ENCODE measurements at regions not wholly inside any gene's neighbourhood (a gene's known extent, or its start where the extent isn't known, plus 50 kb on each side); places are given as distances from the start of the nearest gene placed in this dataset.

- Histone ChIP-seq H3K79me2 (replicated peaks; ENCODE audit: insufficient read depth, low read length) (no peaks in the 10 kb centered on the region), H3K9me2 (ENCODE audit: insufficient read depth, low read length) (no peaks in the 10 kb centered on the region), H2AFZ (ENCODE audit: low read depth, low read length) (no peak overlapping the region), H3F3A (ENCODE audit: insufficient read depth, low read length, poor library complexity, severe bottlenecking) (no peaks in the 10 kb centered on the region), H3K9me3 (ENCODE audit: low read length) (no peaks in the 10 kb centered on the region), H3K4me2 (ENCODE audit: low read length) (no peak overlapping the region), H3K4me3 (ENCODE audit: low read length) (no peak overlapping the region), H3K36me3 (ENCODE audit: insufficient read depth, low read length) (no peaks in the 10 kb centered on the region), H3K27me3 (ENCODE audit: insufficient read depth, low read depth, low read length) (no peaks in the 10 kb centered on the region), H3K27ac (ENCODE audit: low read length) (no peak overlapping the region), H3K9ac (ENCODE audit: low read length) (no peak overlapping the region), H4K20me1 (ENCODE audit: insufficient read depth) (no peaks in the 10 kb centered on the region)
- TF ChIP-seq TAF1 (IDR thresholded peaks at IDR 0.05; ENCODE audit: low read depth) (no peak), POLR2AphosphoS5 (IDR thresholded peaks at IDR 0.05) (no peak), RAD21 (conservative IDR thresholded peaks at IDR 0.05) (no peak), MXI1 (conservative IDR thresholded peaks at IDR 0.05; ENCODE audit: poor library complexity, severe bottlenecking) (no peak), EP300 (conservative IDR thresholded peaks at IDR 0.05; ENCODE audit: poor library complexity, severe bottlenecking) (no peak), EZH2 (IDR thresholded peaks at IDR 0.05; ENCODE audit: borderline replicate concordance, insufficient read depth, low read length, poor library complexity, severe bottlenecking) (no peak), SMC3 (conservative IDR thresholded peaks at IDR 0.05; ENCODE audit: poor library complexity) (no peak), CTCF (IDR thresholded peaks at IDR 0.05; ENCODE audit: poor library complexity, severe bottlenecking) (no peak), REST (IDR thresholded peaks at IDR 0.05; ENCODE audit: borderline replicate concordance) (no peak)
Measured at GRCh38 chr1:239008568-239008967, 377.8 kb upstream of the CHRM3 start.

- no peak overlapping the region for H3K4me2 ChIP-seq (ENCODE audit: low read length)
- TF ChIP-seq MXI1 (conservative IDR thresholded peaks at IDR 0.05; ENCODE audit: poor library complexity, severe bottlenecking), result no peak
- TF ChIP-seq TAF1 (IDR thresholded peaks at IDR 0.05; ENCODE audit: low read depth), result no peak
- TF ChIP-seq EZH2 (IDR thresholded peaks at IDR 0.05; ENCODE audit: borderline replicate concordance, insufficient read depth, low read length, poor library complexity, severe bottlenecking), result no peak
- no peak for TF ChIP-seq POLR2AphosphoS5 (IDR thresholded peaks at IDR 0.05)
- no peak for TF ChIP-seq EP300 (conservative IDR thresholded peaks at IDR 0.05; ENCODE audit: poor library complexity, severe bottlenecking)
- no peak for TF ChIP-seq REST (IDR thresholded peaks at IDR 0.05; ENCODE audit: borderline replicate concordance)
- no peak for TF ChIP-seq CTCF (IDR thresholded peaks at IDR 0.05; ENCODE audit: poor library complexity, severe bottlenecking)
- TF ChIP-seq SMC3 (conservative IDR thresholded peaks at IDR 0.05; ENCODE audit: poor library complexity), result no peak
- TF ChIP-seq RAD21 (conservative IDR thresholded peaks at IDR 0.05), result no peak
- H3K9me3 ChIP-seq (ENCODE audit: low read length), result no peaks in the 10 kb centered on the region
- no peaks in the 10 kb centered on the region for H4K20me1 ChIP-seq (ENCODE audit: insufficient read depth)
- H3F3A ChIP-seq (ENCODE audit: insufficient read depth, low read length, poor library complexity, severe bottlenecking), result no peaks in the 10 kb centered on the region
- H3K27ac ChIP-seq (ENCODE audit: low read length), result no peak overlapping the region
- H3K4me3 ChIP-seq (ENCODE audit: low read length), result no peak overlapping the region
- H2AFZ ChIP-seq (ENCODE audit: low read depth, low read length), result no peak overlapping the region
- no peaks in the 10 kb centered on the region for H3K79me2 ChIP-seq (replicated peaks; ENCODE audit: insufficient read depth, low read length)
- H3K9me2 ChIP-seq (ENCODE audit: insufficient read depth, low read length), result no peaks in the 10 kb centered on the region
- H3K36me3 ChIP-seq (ENCODE audit: insufficient read depth, low read length), result no peaks in the 10 kb centered on the region
- H3K9ac ChIP-seq (ENCODE audit: low read length), result no peak overlapping the region
- no peaks in the 10 kb centered on the region for H3K27me3 ChIP-seq (ENCODE audit: insufficient read depth, low read depth, low read length)
Measured at GRCh38 chr1:239006276-239006675, 380.1 kb upstream of the CHRM3 start.

Data from neural cell (in vitro differentiated cells).